Activated CD4-positive, alpha-beta memory T cell treated with anti-CD3 and anti-CD28 coated beads for 36 hours (primary cell): ENCODE measurements at regions not wholly inside any gene's neighbourhood (a gene's known extent, or its start where the extent isn't known, plus 50 kb on each side); places are given as distances from the start of the nearest gene placed in this dataset.

ENCODE experiments used
- CTCF ChIA-PET: fragments of 350-600 bp; sonication (Branson Sonifier 250); formaldehyde crosslinking; loops from one replicate; lab custom pipeline; 2021; ENCODE audit warnings: antibody characterized with exemption, inconsistent platforms; lab: Charles Lee
- POLR2A ChIA-PET: fragments of 350-600 bp; sonication (Branson Sonifier 250); formaldehyde crosslinking; loops from one replicate; lab custom pipeline; 2021; ENCODE audit warnings: antibody characterized with exemption; lab: Charles Lee
- DNase-seq: peaks from one replicate; pipeline ENCODE4 v3.0.0-alpha.2; 2020
- H3K27ac Mint-ChIP-seq: one replicate; pipeline ENCODE4 v1.8.0; 2021; ENCODE audit warnings: mixed read lengths
- H3K27me3 Mint-ChIP-seq: one replicate; pipeline ENCODE4 v1.8.0; 2021; ENCODE audit warnings: mixed read lengths
- H3K36me3 Mint-ChIP-seq: one replicate; pipeline ENCODE4 v1.8.0; 2021; ENCODE audit warnings: mixed read lengths
- H3K4me1 Mint-ChIP-seq: one replicate; pipeline ENCODE4 v1.8.0; 2021; ENCODE audit warnings: low read depth, mixed read lengths
- H3K4me3 Mint-ChIP-seq: one replicate; pipeline ENCODE4 v1.8.0; 2021; ENCODE audit warnings: mild to moderate bottlenecking, mixed read lengths
- H3K9me3 Mint-ChIP-seq: one replicate; pipeline ENCODE4 v1.8.0; 2021; ENCODE audit warnings: mixed read lengths
- intact Hi-C: fragments of 100-400 bp; cut with micrococcal nuclease; formaldehyde crosslinking; loops from one replicate; pipeline ENCODE4 v1.15.1; 2023

DNA sequence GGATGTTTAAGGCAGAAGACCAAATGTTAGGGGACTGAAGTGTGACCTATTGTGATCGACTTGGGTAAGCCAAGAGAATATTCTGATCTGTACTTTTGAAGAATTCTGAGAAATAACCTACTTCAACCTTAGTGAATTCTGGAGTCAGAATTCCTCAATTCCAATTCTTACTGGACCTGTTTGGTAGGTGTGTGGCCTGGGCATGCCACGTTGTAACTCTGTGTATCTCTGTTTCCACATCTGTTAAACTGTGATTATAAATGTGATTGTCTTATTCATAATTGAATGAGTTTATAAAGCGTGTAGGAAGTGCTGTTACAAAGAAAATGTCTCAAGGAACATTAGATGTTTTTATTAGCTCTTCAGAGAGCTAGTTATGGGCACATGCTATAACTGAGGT is 64.5 kb downstream of the TUSC1 start:
- Mint-ChIP-seq H3K27me3 (no peaks in the 10 kb centered on the region), H3K4me3 (no peak overlapping the region), H3K9me3 (peaks cover 27% of the 10 kb centered on the region), H3K27ac (no peak overlapping the region), H3K36me3 (no peaks in the 10 kb centered on the region), H3K4me1 (no peaks in the 10 kb centered on the region)
- POLR2A ChIA-PET, result no interaction called here
- intact Hi-C loops, result no loop called here
- DNase-seq, result no peak
- CTCF ChIA-PET, result interaction anchor here (0.5 kb wide), 1 partner anchor 36 kb away, joined by 3 read pairs; no protein-coding TSS in a partner anchor

GRCh38 chr9:25603106-25603505 is 75.1 kb downstream of the TUSC1 start:
- Mint-ChIP-seq H3K9me3 (peaks cover 25% of the 10 kb centered on the region), H3K4me1 (no peaks in the 10 kb centered on the region), H3K27ac (no peak overlapping the region), H3K36me3 (no peaks in the 10 kb centered on the region), H3K4me3 (no peak overlapping the region), H3K27me3 (no peaks in the 10 kb centered on the region)
- ChIA-PET POLR2A (no interaction called here), CTCF (no interaction called here)
- intact Hi-C loops, result no loop called here
- DNase-seq, result no peak

- Mint-ChIP-seq H3K27me3 (no peaks in the 10 kb centered on the region), H3K36me3 (no peaks in the 10 kb centered on the region), H3K9me3 (peaks cover 25% of the 10 kb centered on the region), H3K4me1 (no peaks in the 10 kb centered on the region), H3K4me3 (no peak overlapping the region), H3K27ac (no peak overlapping the region)
- ChIA-PET CTCF (no interaction called here), POLR2A (no interaction called here)
- intact Hi-C loops, result no loop called here
- DNase-seq, result no peak
These were observed 75.7 kb downstream of the TUSC1 start for GRCh38 chr9:25602400-25603044.

DNA sequence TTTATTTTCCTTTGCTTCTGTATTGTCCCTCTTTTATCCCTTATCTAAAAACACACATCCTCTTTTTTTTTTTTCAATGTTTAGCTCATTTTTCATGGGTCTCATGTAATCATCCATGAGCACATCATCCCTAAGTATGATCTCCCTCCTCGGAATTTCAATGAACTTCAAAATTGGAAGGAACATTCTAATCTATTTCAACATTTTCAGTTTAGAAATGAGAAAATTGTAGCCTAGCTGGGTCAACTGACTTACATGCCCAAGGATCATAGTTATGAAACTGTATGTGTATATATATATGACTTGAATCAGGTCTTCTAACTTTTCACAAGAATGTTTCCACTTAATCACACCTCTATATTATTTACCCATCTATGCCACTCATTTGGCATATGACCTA is 77.7 kb downstream of the TUSC1 start:
- no peaks in the 10 kb centered on the region for H3K36me3 Mint-ChIP-seq
- no peak overlapping the region for H3K4me3 Mint-ChIP-seq
- H3K27ac Mint-ChIP-seq, result no peak overlapping the region
- CTCF ChIA-PET, result interaction anchor here (0.6 kb wide), 1 partner anchor 56 kb away, joined by 7 read pairs; no protein-coding TSS in a partner anchor
- peaks cover 26% of the 10 kb centered on the region for H3K9me3 Mint-ChIP-seq
- DNase-seq, result no peak
- no peaks in the 10 kb centered on the region for H3K27me3 Mint-ChIP-seq
- POLR2A ChIA-PET, result no interaction called here
- intact Hi-C loops, result no loop called here
- no peaks in the 10 kb centered on the region for H3K4me1 Mint-ChIP-seq

DNA sequence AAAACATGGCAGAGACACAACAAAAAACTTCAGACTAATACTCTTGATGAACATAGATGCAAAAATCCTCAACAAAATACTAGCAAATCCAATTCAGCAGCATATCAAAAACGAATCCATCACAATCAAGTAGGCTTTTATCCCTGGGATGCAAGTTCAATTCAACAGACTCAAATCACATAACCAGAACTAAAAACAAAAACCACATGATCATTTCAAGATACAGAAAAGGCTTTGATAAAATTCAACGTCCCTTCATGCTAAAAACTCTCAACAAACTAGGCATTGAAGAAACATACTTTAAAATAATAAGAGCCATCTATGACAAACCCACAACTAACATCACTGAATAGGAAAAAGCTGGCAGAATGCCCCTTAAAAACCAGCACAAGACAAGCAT is 93.6 kb downstream of the TUSC1 start:
- CTCF ChIA-PET, result no interaction called here
- intact Hi-C loops, result no loop called here
- POLR2A ChIA-PET, result no interaction called here
- Mint-ChIP-seq H3K9me3 (peaks cover 32% of the 10 kb centered on the region), H3K27me3 (no peaks in the 10 kb centered on the region), H3K4me3 (no peak overlapping the region), H3K4me1 (no peaks in the 10 kb centered on the region), H3K36me3 (no peaks in the 10 kb centered on the region), H3K27ac (no peak overlapping the region)
- no peak for DNase-seq

GRCh38 chr9:25573281-25573680 is 105.0 kb downstream of the TUSC1 start:
- no peak overlapping the region for H3K4me3 Mint-ChIP-seq
- no peaks in the 10 kb centered on the region for H3K27me3 Mint-ChIP-seq
- no peaks in the 10 kb centered on the region for H3K4me1 Mint-ChIP-seq
- POLR2A ChIA-PET, result no interaction called here
- no peaks in the 10 kb centered on the region for H3K36me3 Mint-ChIP-seq
- no peak for DNase-seq
- intact Hi-C loops, result no loop called here
- CTCF ChIA-PET, result no interaction called here
- H3K27ac Mint-ChIP-seq, result no peak overlapping the region
- H3K9me3 Mint-ChIP-seq, result peaks cover 4% of the 10 kb centered on the region

DNA sequence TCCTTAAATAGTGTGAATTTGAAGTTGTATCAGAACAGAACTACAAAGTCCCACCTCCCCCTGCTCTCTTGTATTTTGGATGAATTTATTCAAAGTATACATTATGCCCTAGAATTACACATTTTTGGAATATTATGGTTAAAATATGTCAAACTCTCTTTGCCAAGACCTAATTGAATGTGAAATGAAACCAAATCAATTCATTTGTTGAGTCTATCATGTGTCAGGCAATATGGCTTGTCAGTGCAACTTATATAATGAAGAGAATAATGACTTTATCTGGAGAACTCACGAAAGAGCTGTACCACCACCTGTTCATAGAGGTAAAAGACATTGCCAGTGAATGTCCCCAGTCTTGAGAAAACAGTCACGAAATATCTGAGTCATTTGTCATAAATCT is 106.8 kb downstream of the TUSC1 start:
- Mint-ChIP-seq H3K4me1 (no peaks in the 10 kb centered on the region), H3K27ac (no peak overlapping the region), H3K9me3 (peaks cover 8% of the 10 kb centered on the region), H3K27me3 (no peaks in the 10 kb centered on the region), H3K4me3 (no peak overlapping the region), H3K36me3 (no peaks in the 10 kb centered on the region)
- no peak for DNase-seq
- ChIA-PET CTCF (no interaction called here), POLR2A (no interaction called here)
- intact Hi-C loops, result no loop called here

GRCh38 chr9:25570802-25571201 is 107.4 kb downstream of the TUSC1 start:
- ChIA-PET CTCF (no interaction called here), POLR2A (no interaction called here)
- no peaks in the 10 kb centered on the region for H3K27me3 Mint-ChIP-seq
- H3K4me3 Mint-ChIP-seq, result no peak overlapping the region
- H3K27ac Mint-ChIP-seq, result no peak overlapping the region
- intact Hi-C loops, result no loop called here
- no peaks in the 10 kb centered on the region for H3K4me1 Mint-ChIP-seq
- no peak for DNase-seq
- peaks cover 11% of the 10 kb centered on the region for H3K9me3 Mint-ChIP-seq
- no peaks in the 10 kb centered on the region for H3K36me3 Mint-ChIP-seq

- H3K27me3 Mint-ChIP-seq, result no peaks in the 10 kb centered on the region
- no peak for DNase-seq
- peaks cover 32% of the 10 kb centered on the region for H3K9me3 Mint-ChIP-seq
- ChIA-PET POLR2A (no interaction called here), CTCF (no interaction called here)
- H3K4me3 Mint-ChIP-seq, result no peak overlapping the region
- no peaks in the 10 kb centered on the region for H3K4me1 Mint-ChIP-seq
- intact Hi-C loops, result no loop called here
- no peaks in the 10 kb centered on the region for H3K36me3 Mint-ChIP-seq
- H3K27ac Mint-ChIP-seq, result no peak overlapping the region
These were observed 116.1 kb downstream of the TUSC1 start for GRCh38 chr9:25562101-25562500.

- no peak for DNase-seq
- Mint-ChIP-seq H3K27me3 (no peaks in the 10 kb centered on the region), H3K4me1 (no peaks in the 10 kb centered on the region), H3K27ac (no peak overlapping the region), H3K4me3 (no peak overlapping the region), H3K36me3 (no peaks in the 10 kb centered on the region), H3K9me3 (peaks cover 30% of the 10 kb centered on the region)
- POLR2A ChIA-PET, result no interaction called here
- intact Hi-C loops, result no loop called here
- CTCF ChIA-PET, result no interaction called here
These were observed 120.5 kb downstream of the TUSC1 start for GRCh38 chr9:25557645-25558300.

GRCh38 chr9:25556540-25556939 is 121.7 kb downstream of the TUSC1 start:
- Mint-ChIP-seq H3K4me1 (no peaks in the 10 kb centered on the region), H3K4me3 (no peak overlapping the region), H3K27me3 (no peaks in the 10 kb centered on the region), H3K36me3 (no peaks in the 10 kb centered on the region), H3K9me3 (peaks cover 28% of the 10 kb centered on the region), H3K27ac (no peak overlapping the region)
- ChIA-PET POLR2A (no interaction called here), CTCF (no interaction called here)
- intact Hi-C loops, result no loop called here
- no peak for DNase-seq

GRCh38 chr9:25548847-25549246 is 129.4 kb downstream of the TUSC1 start:
- no peak overlapping the region for H3K4me3 Mint-ChIP-seq
- no peak overlapping the region for H3K27ac Mint-ChIP-seq
- ChIA-PET POLR2A (no interaction called here), CTCF (no interaction called here)
- peaks cover 17% of the 10 kb centered on the region for H3K9me3 Mint-ChIP-seq
- intact Hi-C loops, result no loop called here
- DNase-seq, result no peak
- no peaks in the 10 kb centered on the region for H3K36me3 Mint-ChIP-seq
- H3K4me1 Mint-ChIP-seq, result no peaks in the 10 kb centered on the region
- no peaks in the 10 kb centered on the region for H3K27me3 Mint-ChIP-seq

DNA sequence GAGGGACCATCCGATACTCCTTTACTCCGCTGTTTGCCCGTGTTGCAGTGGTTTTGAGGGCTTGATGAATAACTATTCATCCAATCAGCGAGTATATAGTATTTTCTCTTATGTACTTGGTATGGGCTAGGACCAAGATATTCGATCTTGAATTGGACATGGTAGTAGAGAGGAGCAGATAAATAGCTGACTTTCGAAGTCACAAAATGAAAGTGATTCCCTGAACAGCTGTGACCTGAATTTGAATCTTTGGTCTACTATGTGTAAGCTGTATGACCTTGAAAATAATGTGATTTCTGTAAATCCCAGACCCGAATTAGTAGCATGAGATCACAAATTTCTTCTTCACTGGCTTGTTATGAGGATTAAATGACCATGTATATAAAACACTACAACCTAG is 134.4 kb downstream of the TUSC1 start:
- Mint-ChIP-seq H3K27ac (no peak overlapping the region), H3K9me3 (peaks cover 12% of the 10 kb centered on the region), H3K36me3 (no peaks in the 10 kb centered on the region), H3K27me3 (no peaks in the 10 kb centered on the region), H3K4me3 (no peak overlapping the region), H3K4me1 (no peaks in the 10 kb centered on the region)
- ChIA-PET POLR2A (no interaction called here), CTCF (no interaction called here)
- DNase-seq, result no peak
- intact Hi-C loops, result no loop called here
